HG02885 (cell line): ENCODE measurements at regions not wholly inside any gene's neighbourhood (a gene's known extent, or its start where the extent isn't known, plus 50 kb on each side); places are given as distances from the start of the nearest gene placed in this dataset.
"Not testable (repeated sequence)": the region's sequence is repeated elsewhere in the genome, so short reads cannot be mapped to it uniquely, and the experiment has no call there.

Experiments used
- ATAC-seq: cut with Tn5 transposase; IDR thresholded peaks from one replicate; pipeline ENCODE4 v1.9.1; 2021; ENCODE audit warnings: mild to moderate bottlenecking; ENCODE audit not compliant: unreplicated experiment, poor library complexity

- ATAC-seq: no peak
Observed at GRCh38 chr10:8331387-8331786, 276.9 kb downstream of the GATA3 start.

- ATAC-seq: peak; percentile 91
Observed at GRCh38 chr10:8331896-8332729, 277.6 kb downstream of the GATA3 start.

- no peak for ATAC-seq
Observed at GRCh38 chr10:8332730-8333111, 278.2 kb downstream of the GATA3 start.

GRCh38 chr10:8334631-8335030 lies 280.1 kb downstream of the GATA3 start:
- no peak for ATAC-seq

- ATAC-seq: no peak
Observed at GRCh38 chr10:8336629-8337331, 282.3 kb downstream of the GATA3 start.

GRCh38 chr10:8337332-8337651 lies 282.8 kb downstream of the GATA3 start:
- no peak for ATAC-seq

GRCh38 chr10:8338177-8338766 lies 283.8 kb downstream of the GATA3 start:
- ATAC-seq: no peak

GRCh38 chr10:8344756-8345155 lies 290.3 kb downstream of the GATA3 start:
- no peak for ATAC-seq

GRCh38 chr10:8346861-8347260 lies 292.4 kb downstream of the GATA3 start:
- no peak for ATAC-seq

- ATAC-seq: not testable (repeated sequence)
Observed at GRCh38 chr10:8347614-8348013, 293.1 kb downstream of the GATA3 start.

GRCh38 chr10:8349610-8350249 lies 295.2 kb downstream of the GATA3 start:
- no peak for ATAC-seq

GRCh38 chr10:8350250-8350967 lies 295.9 kb downstream of the GATA3 start:
- no peak for ATAC-seq

- no peak for ATAC-seq
Observed at GRCh38 chr10:8352171-8353075, 297.9 kb downstream of the GATA3 start.

- no peak for ATAC-seq
Observed at GRCh38 chr10:8356283-8356682, 301.8 kb downstream of the GATA3 start.

- no peak for ATAC-seq
Observed at GRCh38 chr10:8359467-8359866, 305.0 kb downstream of the GATA3 start.

- ATAC-seq: peak; percentile 55
Observed at GRCh38 chr10:8360365-8360764, 305.9 kb downstream of the GATA3 start.

- ATAC-seq: peak; percentile 22
Observed at GRCh38 chr10:8360814-8361509, 306.5 kb downstream of the GATA3 start.

- no peak for ATAC-seq
Observed at GRCh38 chr10:8361510-8361844, 307.0 kb downstream of the GATA3 start.
